ENCODE measurements at regions not wholly inside any gene's neighbourhood (a gene's known extent, or its start where the extent isn't known, plus 50 kb on each side); places are given as distances from the start of the nearest gene placed in this dataset.

- no peak for FAIRE-seq
- DNase-seq = no peak
- no peak for TF ChIP-seq CTCF (IDR thresholded peaks at IDR 0.05)
- Histone ChIP-seq H3K4me3 (no peak overlapping the region), H3K27ac (no peak overlapping the region), H3K9me3 (no peaks in the 10 kb centered on the region), H3K4me1 (no peaks in the 10 kb centered on the region), H3K36me3 (no peaks in the 10 kb centered on the region), H3K27me3 (no peaks in the 10 kb centered on the region)
- intact Hi-C loops (cut with DNase I) = no loop called here
- no peak for ATAC-seq
Measured at GRCh38 chr13:77378662-77379061, 51.8 kb upstream of the MYCBP2 start.

DNA sequence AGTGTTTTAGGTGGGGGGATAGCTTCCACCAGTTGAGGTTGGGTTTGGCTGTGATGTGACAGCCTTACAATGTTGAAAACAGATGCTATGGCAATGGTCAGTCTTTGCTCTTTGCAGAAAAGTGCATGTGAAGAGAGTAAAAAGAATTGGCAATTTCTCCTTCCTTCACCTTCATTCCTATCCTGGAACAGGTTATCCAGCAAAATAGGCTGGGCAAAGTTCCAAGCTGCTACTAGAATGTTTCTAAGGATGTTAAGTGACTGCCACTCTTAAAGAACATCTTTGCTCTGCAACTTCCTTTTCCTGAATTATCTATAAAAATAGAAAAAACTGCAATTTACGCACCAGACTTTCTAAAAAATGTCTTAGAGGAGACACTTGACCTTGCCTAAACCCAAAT, 50.1 kb upstream of the MYCBP2 start:
- no peak for DNase-seq
- intact Hi-C loops (cut with DNase I) = no loop called here
- H3K27me3 ChIP-seq = no peaks in the 10 kb centered on the region
- H3K36me3 ChIP-seq = no peaks in the 10 kb centered on the region
- no peak overlapping the region for H3K27ac ChIP-seq
- no peak overlapping the region for H3K4me3 ChIP-seq
- 76 to 85% methylated on average over 1 of the region's 1 CpG for WGBS, 2 donors
- ATAC-seq = no peak
- no peaks in the 10 kb centered on the region for H3K4me1 ChIP-seq
- no peaks in the 10 kb centered on the region for H3K9me3 ChIP-seq
- no peak for FAIRE-seq
- TF ChIP-seq CTCF (IDR thresholded peaks at IDR 0.05) = no peak

All from pancreas (tissue), 10 donors.